DND-41 (cell line): ENCODE measurements at regions not wholly inside any gene's neighbourhood (a gene's known extent, or its start where the extent isn't known, plus 50 kb on each side); places are given as distances from the start of the nearest gene placed in this dataset.

Source experiments
- CTCF ChIP-seq: IDR thresholded peaks from 2 replicates; pipeline ENCODE4 v1.5.1; 2012; ENCODE audit warnings: borderline replicate concordance, low read length, moderate library complexity, mild to moderate bottlenecking; ENCODE audit not compliant: poor library complexity, severe bottlenecking; ENCODE audit errors: extremely low read depth
- EZH2 ChIP-seq: IDR thresholded peaks from 3 replicates; pipeline ENCODE4 v1.6.1; 2012; ENCODE audit warnings: borderline replicate concordance, low read depth, mild to moderate bottlenecking, moderate library complexity, low read length, inconsistent platforms; ENCODE audit not compliant: severe bottlenecking

DNA sequence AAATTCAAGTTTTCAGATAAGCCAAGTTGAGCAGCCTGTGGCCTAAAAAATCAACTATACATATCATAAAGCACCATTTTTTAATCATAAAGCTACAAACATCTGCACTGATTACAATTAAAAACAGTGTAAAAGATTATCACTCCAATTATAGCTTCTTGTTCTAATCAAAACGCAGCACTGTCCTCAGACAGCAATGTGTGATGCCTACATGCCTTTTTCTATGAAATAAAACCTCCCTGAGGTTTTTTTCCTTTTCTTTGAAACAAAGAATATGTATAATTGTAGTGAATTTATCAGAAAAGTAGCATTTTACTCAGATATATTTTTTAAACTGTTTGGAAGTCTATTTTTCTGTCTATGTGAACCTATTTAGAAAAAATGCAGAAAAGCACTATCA, 366.1 kb upstream of the CCNH start:
- TF ChIP-seq CTCF, result no peak
- TF ChIP-seq EZH2, result no peak
